ENCODE measurements at regions not wholly inside any gene's neighbourhood (a gene's known extent, or its start where the extent isn't known, plus 50 kb on each side); places are given as distances from the start of the nearest gene placed in this dataset.
"Not testable (repeated sequence)": the region's sequence is repeated elsewhere in the genome, so short reads cannot be mapped to it uniquely, and the experiment has no call there.

- ATAC-seq (ENCODE audit: low read depth) = no peak
- POLR2A ChIA-PET = no interaction called here
Observed at GRCh38 chr1:198443365-198444233, 96.9 kb downstream of the ATP6V1G3 start.

GRCh38 chr1:198440842-198441241 is 99.6 kb downstream of the ATP6V1G3 start:
- Mint-ChIP-seq H3K27ac (no peak overlapping the region), H3K27me3 (peaks cover 4% of the 10 kb centered on the region), H3K4me3 (no peak overlapping the region), H3K36me3 (no peaks in the 10 kb centered on the region), H3K9me3 (peaks cover 3% of the 10 kb centered on the region), H3K4me1 (no peaks in the 10 kb centered on the region)
- POLR2A ChIA-PET = no interaction called here
- ATAC-seq (ENCODE audit: low read depth) (no peak), DNase-seq (no peak)

More at GRCh38 chr1:198443365-198444233, 96.9 kb downstream of the ATP6V1G3 start:
- Mint-ChIP-seq H3K27me3 (peaks cover 3% of the 10 kb centered on the region), H3K9me3 (peaks cover 3% of the 10 kb centered on the region), H3K27ac (no peak overlapping the region), H3K4me3 (no peak overlapping the region), H3K4me1 (peaks cover under 1% of the 10 kb centered on the region), H3K36me3 (peaks cover 1% of the 10 kb centered on the region)
- no peak for DNase-seq

GRCh38 chr1:198437332-198437731 is 103.1 kb downstream of the ATP6V1G3 start:
- Mint-ChIP-seq H3K9me3 (peaks cover 7% of the 10 kb centered on the region), H3K4me1 (no peaks in the 10 kb centered on the region), H3K4me3 (no peak overlapping the region), H3K27ac (no peak overlapping the region), H3K36me3 (no peaks in the 10 kb centered on the region), H3K27me3 (peaks cover 4% of the 10 kb centered on the region)
- ATAC-seq (ENCODE audit: low read depth) (no peak), DNase-seq (no peak)
- POLR2A ChIA-PET = no interaction called here

GRCh38 chr1:198436276-198436675 is 104.2 kb downstream of the ATP6V1G3 start:
- Mint-ChIP-seq H3K36me3 (peaks cover 2% of the 10 kb centered on the region), H3K9me3 (peaks cover 14% of the 10 kb centered on the region), H3K4me1 (no peaks in the 10 kb centered on the region), H3K4me3 (no peak overlapping the region), H3K27me3 (peaks cover 4% of the 10 kb centered on the region), H3K27ac (no peak overlapping the region)
- ATAC-seq (ENCODE audit: low read depth) (no peak), DNase-seq (no peak)
- POLR2A ChIA-PET = no interaction called here

- DNase-seq = no peak
- H3K36me3 Mint-ChIP-seq = peaks cover 2% of the 10 kb centered on the region
- H3K4me1 Mint-ChIP-seq = no peaks in the 10 kb centered on the region
- peaks cover 14% of the 10 kb centered on the region for H3K9me3 Mint-ChIP-seq
- no peak overlapping the region for H3K27ac Mint-ChIP-seq
- POLR2A ChIA-PET = no interaction called here
- H3K27me3 Mint-ChIP-seq = peaks cover 6% of the 10 kb centered on the region
- no peak overlapping the region for H3K4me3 Mint-ChIP-seq
- ATAC-seq (ENCODE audit: low read depth) = no peak
Observed at GRCh38 chr1:198435056-198435455, 105.4 kb downstream of the ATP6V1G3 start.

- Mint-ChIP-seq H3K27ac (no peak overlapping the region), H3K27me3 (peaks cover 5% of the 10 kb centered on the region), H3K9me3 (no peaks in the 10 kb centered on the region), H3K4me3 (no peak overlapping the region), H3K36me3 (no peaks in the 10 kb centered on the region), H3K4me1 (no peaks in the 10 kb centered on the region)
- POLR2A ChIA-PET = no interaction called here
- DNase-seq = no peak
- no peak for ATAC-seq (ENCODE audit: low read depth)
Observed at GRCh38 chr1:198424441-198424840, 116.0 kb downstream of the ATP6V1G3 start.

- no peak overlapping the region for H3K27ac Mint-ChIP-seq
- POLR2A ChIA-PET = no interaction called here
- peaks cover 5% of the 10 kb centered on the region for H3K27me3 Mint-ChIP-seq
- ATAC-seq (ENCODE audit: low read depth) (no peak), DNase-seq (no peak)
- H3K4me1 Mint-ChIP-seq = no peaks in the 10 kb centered on the region
- no peaks in the 10 kb centered on the region for H3K36me3 Mint-ChIP-seq
- H3K4me3 Mint-ChIP-seq = no peak overlapping the region
- H3K9me3 Mint-ChIP-seq = no peaks in the 10 kb centered on the region
Observed at GRCh38 chr1:198423673-198424072, 116.8 kb downstream of the ATP6V1G3 start.

GRCh38 chr1:198417039-198417438 is 123.4 kb downstream of the ATP6V1G3 start:
- POLR2A ChIA-PET = no interaction called here
- H3K36me3 Mint-ChIP-seq = peaks cover 1% of the 10 kb centered on the region
- H3K4me3 Mint-ChIP-seq = no peak overlapping the region
- H3K27ac Mint-ChIP-seq = no peak overlapping the region
- DNase-seq (no peak), ATAC-seq (ENCODE audit: low read depth) (no peak)
- H3K9me3 Mint-ChIP-seq = peaks cover 6% of the 10 kb centered on the region
- H3K27me3 Mint-ChIP-seq = peaks cover 25% of the 10 kb centered on the region
- no peaks in the 10 kb centered on the region for H3K4me1 Mint-ChIP-seq

- POLR2A ChIA-PET = no interaction called here
- DNase-seq (no peak), ATAC-seq (ENCODE audit: low read depth) (no peak)
- Mint-ChIP-seq H3K27ac (no peak overlapping the region), H3K9me3 (peaks cover 6% of the 10 kb centered on the region), H3K36me3 (peaks cover 1% of the 10 kb centered on the region), H3K4me3 (no peak overlapping the region), H3K27me3 (peaks cover 25% of the 10 kb centered on the region), H3K4me1 (no peaks in the 10 kb centered on the region)
Observed at GRCh38 chr1:198416296-198416695, 124.2 kb downstream of the ATP6V1G3 start.

GRCh38 chr1:198411240-198411639 is 129.2 kb downstream of the ATP6V1G3 start:
- Mint-ChIP-seq H3K36me3 (peaks cover 1% of the 10 kb centered on the region), H3K27me3 (peaks cover 17% of the 10 kb centered on the region), H3K4me3 (no peak overlapping the region), H3K4me1 (no peaks in the 10 kb centered on the region), H3K9me3 (peaks cover 8% of the 10 kb centered on the region), H3K27ac (no peak overlapping the region)
- no peak for ATAC-seq (ENCODE audit: low read depth)
- POLR2A ChIA-PET = no interaction called here
- DNase-seq = no peak

- peaks cover 7% of the 10 kb centered on the region for H3K9me3 Mint-ChIP-seq
- H3K36me3 Mint-ChIP-seq = no peaks in the 10 kb centered on the region
- no peaks in the 10 kb centered on the region for H3K27me3 Mint-ChIP-seq
- no peaks in the 10 kb centered on the region for H3K4me1 Mint-ChIP-seq
- DNase-seq = no peak
- no peak overlapping the region for H3K27ac Mint-ChIP-seq
- POLR2A ChIA-PET = no interaction called here
- H3K4me3 Mint-ChIP-seq = no peak overlapping the region
- no peak for ATAC-seq (ENCODE audit: low read depth)
Observed at GRCh38 chr1:198408716-198409115, 131.8 kb downstream of the ATP6V1G3 start.

GRCh38 chr1:198404632-198405031 is 135.8 kb downstream of the ATP6V1G3 start:
- H3K4me1 Mint-ChIP-seq; POLR2A ChIA-PET; H3K4me3 Mint-ChIP-seq; H3K27me3 Mint-ChIP-seq; H3K27ac Mint-ChIP-seq; H3K36me3 Mint-ChIP-seq; DNase-seq; ATAC-seq (ENCODE audit: low read depth); H3K9me3 Mint-ChIP-seq: not testable (repeated sequence)

- Mint-ChIP-seq H3K4me1 (no peaks in the 10 kb centered on the region), H3K36me3 (no peaks in the 10 kb centered on the region), H3K9me3 (peaks cover 2% of the 10 kb centered on the region), H3K27me3 (peaks cover 15% of the 10 kb centered on the region), H3K27ac (no peak overlapping the region), H3K4me3 (no peak overlapping the region)
- ATAC-seq (ENCODE audit: low read depth) = no peak
- no peak for DNase-seq
- POLR2A ChIA-PET = no interaction called here
Observed at GRCh38 chr1:198400063-198400462, 140.4 kb downstream of the ATP6V1G3 start.

GRCh38 chr1:198399452-198399851 is 141.0 kb downstream of the ATP6V1G3 start:
- H3K4me3 Mint-ChIP-seq = no peak overlapping the region
- no peak for DNase-seq
- H3K36me3 Mint-ChIP-seq = no peaks in the 10 kb centered on the region
- POLR2A ChIA-PET = no interaction called here
- no peak overlapping the region for H3K27ac Mint-ChIP-seq
- H3K27me3 Mint-ChIP-seq = peaks cover 15% of the 10 kb centered on the region
- no peak for ATAC-seq (ENCODE audit: low read depth)
- no peaks in the 10 kb centered on the region for H3K4me1 Mint-ChIP-seq
- peaks cover 2% of the 10 kb centered on the region for H3K9me3 Mint-ChIP-seq
